ENCODE measurements at regions not wholly inside any gene's neighbourhood (a gene's known extent, or its start where the extent isn't known, plus 50 kb on each side); places are given as distances from the start of the nearest gene placed in this dataset.

- H4K5ac ChIP-seq (ENCODE audit: insufficient read length, low read depth, low read length), result no peak overlapping the region
- no peak for TF ChIP-seq MAFK (IDR thresholded peaks at IDR 0.05; ENCODE audit: low read depth, low read length)
- no peak for TF ChIP-seq HDAC6 (IDR thresholded peaks at IDR 0.05; ENCODE audit: low read depth, low read length)
- no peak for TF ChIP-seq CBX5 (IDR thresholded peaks at IDR 0.05; ENCODE audit: low read depth, low read length)
- no peak for TF ChIP-seq RXRA (IDR thresholded peaks at IDR 0.05; ENCODE audit: insufficient read depth, low read depth, low read length)
- no peak for TF ChIP-seq CHD1 (IDR thresholded peaks at IDR 0.05; ENCODE audit: low read depth, low read length)
- TF ChIP-seq ATF2 (IDR thresholded peaks at IDR 0.05; ENCODE audit: low read length), result no peak
- TF ChIP-seq KDM4A (IDR thresholded peaks at IDR 0.05; ENCODE audit: low read depth, low read length, severe bottlenecking), result no peak
- no peak for TF ChIP-seq SP4 (IDR thresholded peaks at IDR 0.05; ENCODE audit: low read length)
- TF ChIP-seq EGR1 (IDR thresholded peaks at IDR 0.05; ENCODE audit: borderline replicate concordance, low read depth, low read length), result no peak
- no peak for TF ChIP-seq ZNF274 (IDR thresholded peaks at IDR 0.05; ENCODE audit: borderline replicate concordance, extremely low read depth, low read length)
- TF ChIP-seq KDM5A (IDR thresholded peaks at IDR 0.05; ENCODE audit: low read length), result no peak
- TF ChIP-seq HDAC2 (IDR thresholded peaks at IDR 0.05; ENCODE audit: borderline replicate concordance in 1 of 2, low read depth in 2 of 2, low read length in 2 of 2), result no peak
- H3K79me1 ChIP-seq (ENCODE audit: low read depth, low read length), result no peaks in the 10 kb centered on the region
- H4K8ac ChIP-seq (ENCODE audit: extremely low read depth, insufficient read depth, low read length), result no peak overlapping the region
- H2BK5ac ChIP-seq (ENCODE audit: low read depth, low read length), result no peak overlapping the region
- peaks cover 0 to 3% (median 0%) of the 10 kb centered on the region in 4 experiments; a peak in 1 of 8 replicates for H3K36me3 ChIP-seq (ENCODE audit: control insufficient read depth in 2 of 4, insufficient read depth in 4 of 4, low read length in 3 of 4)
- no peak overlapping the region for H4K91ac ChIP-seq (replicated peaks; ENCODE audit: insufficient read length, low read length)
- no peak overlapping the region for H2BK15ac ChIP-seq (ENCODE audit: low read length)
- CTCF ChIA-PET (ENCODE audit: partially characterized antibody), result interaction anchor here (1.2 kb wide), 1 partner anchor 12 kb away, joined by 3 read pairs; no protein-coding TSS in a partner anchor
- H2BK12ac ChIP-seq (ENCODE audit: low read depth, low read length), result no peak overlapping the region
- no peaks in the 10 kb centered on the region for H3K27me3 ChIP-seq (replicated peaks in 1 of 4; ENCODE audit: control insufficient read depth in 3 of 4, extremely low read depth in 1 of 4, insufficient read depth in 3 of 4, low read length in 3 of 4)
- no peaks in the 10 kb centered on the region for H3K4me1 ChIP-seq (replicated peaks in 1 of 4; ENCODE audit: control insufficient read depth in 3 of 4, insufficient read depth in 4 of 4, low read length in 3 of 4)
- no peaks in the 10 kb centered on the region for H3K23me2 ChIP-seq (ENCODE audit: low read depth, low read length)
- no peak overlapping the region for H3K4me3 ChIP-seq (ENCODE audit: extremely low read depth in 1 of 4, insufficient read depth in 2 of 4, low read depth in 3 of 4, low read length in 4 of 4)
- no peaks in the 10 kb centered on the region for H3K79me2 ChIP-seq (ENCODE audit: control insufficient read depth in 1 of 2, insufficient read depth in 2 of 2, low read length in 2 of 2)
- H2AFZ ChIP-seq (ENCODE audit: low read length), result no peak overlapping the region
- H4K20me1 ChIP-seq (replicated peaks in 1 of 2; ENCODE audit: control insufficient read depth in 1 of 2, insufficient read depth in 2 of 2, low read length in 2 of 2), result no peaks in the 10 kb centered on the region
- no peak overlapping the region for H2BK20ac ChIP-seq (ENCODE audit: low read length)
- H3K4ac ChIP-seq (replicated peaks; ENCODE audit: insufficient read length, low read depth, low read length), result no peak overlapping the region
- H3K9ac ChIP-seq (replicated peaks in 1 of 4; ENCODE audit: extremely low read depth in 1 of 4, low read depth in 3 of 4, low read length in 3 of 4), result no peak overlapping the region
- H2AK5ac ChIP-seq (ENCODE audit: low read depth, low read length), result no peak overlapping the region
- no peak for FAIRE-seq
- no peak overlapping the region for H3K23ac ChIP-seq (ENCODE audit: insufficient read length)
- no peak for DNase-seq (ENCODE audit: low read depth in 1 of 2, low spot score in 2 of 2)
- H2BK120ac ChIP-seq (replicated peaks; ENCODE audit: low read depth, low read length), result no peak overlapping the region
- no peak overlapping the region for H3K56ac ChIP-seq (replicated peaks; ENCODE audit: insufficient read length, low read depth, low read length)
- H3K9me3 ChIP-seq (ENCODE audit: insufficient read depth in 2 of 2, low read depth in 1 of 2, low read length in 1 of 2), result peaks cover 33 to 36% of the 10 kb centered on the region in 2 experiments
- H3K18ac ChIP-seq (ENCODE audit: extremely low read depth, low read length), result no peak overlapping the region
- H3K4me2 ChIP-seq (ENCODE audit: insufficient read depth in 1 of 2, low read depth in 2 of 2, low read length in 2 of 2), result no peak overlapping the region
- H3K27ac ChIP-seq (ENCODE audit: low read depth, low read length), result no peak overlapping the region
- POLR2A ChIA-PET (ENCODE audit: partially characterized antibody), result no interaction called here
- no peak overlapping the region for H3K14ac ChIP-seq (ENCODE audit: insufficient read length)
- WGBS, 2 experiments (ENCODE audit: extremely low coverage in 1 of 2, insufficient coverage in 1 of 2, insufficient read length in 1 of 2, insufficient replicate concordance in 2 of 2, low coverage in 1 of 2, low lambda C conversion rate in 2 of 2, missing lambda C conversion rate in 1 of 2), result 89% methylated on average over 4 of the region's 4 CpGs; no CpG with 5 or more reads in 1 of the 2 experiments
Measured at GRCh38 chr11:104487046-104487806, 323.3 kb upstream of the PDGFD start.

Measured in H1 (cell line).